Epithelial cell of proximal tubule (primary cell): ENCODE measurements at regions not wholly inside any gene's neighbourhood (a gene's known extent, or its start where the extent isn't known, plus 50 kb on each side); places are given as distances from the start of the nearest gene placed in this dataset.

Source experiments
- DNase-seq: peaks from one replicate; pipeline ENCODE4 v3.0.0-alpha.2; 2011; ENCODE audit warnings: low read depth
- H3K4me3 ChIP-seq: 2 replicates; pipeline ENCODE4 v1.5.1; 2011; ENCODE audit warnings: low read depth, mild to moderate bottlenecking, low read length
- CTCF ChIP-seq: conservative IDR thresholded peaks from 2 replicates; pipeline ENCODE4 v1.5.1; 2012; ENCODE audit warnings: low read depth, mild to moderate bottlenecking, low read length

GRCh38 chr2:181371782-181372645 is 85.2 kb upstream of the ITGA4 start:
- H3K4me3 ChIP-seq: no peak overlapping the region
- TF ChIP-seq CTCF: no peak
- DNase-seq: no peak

GRCh38 chr2:181372646-181373040 is 84.5 kb upstream of the ITGA4 start:
- DNase-seq: no peak
- no peak for TF ChIP-seq CTCF
- H3K4me3 ChIP-seq: no peak overlapping the region

DNA sequence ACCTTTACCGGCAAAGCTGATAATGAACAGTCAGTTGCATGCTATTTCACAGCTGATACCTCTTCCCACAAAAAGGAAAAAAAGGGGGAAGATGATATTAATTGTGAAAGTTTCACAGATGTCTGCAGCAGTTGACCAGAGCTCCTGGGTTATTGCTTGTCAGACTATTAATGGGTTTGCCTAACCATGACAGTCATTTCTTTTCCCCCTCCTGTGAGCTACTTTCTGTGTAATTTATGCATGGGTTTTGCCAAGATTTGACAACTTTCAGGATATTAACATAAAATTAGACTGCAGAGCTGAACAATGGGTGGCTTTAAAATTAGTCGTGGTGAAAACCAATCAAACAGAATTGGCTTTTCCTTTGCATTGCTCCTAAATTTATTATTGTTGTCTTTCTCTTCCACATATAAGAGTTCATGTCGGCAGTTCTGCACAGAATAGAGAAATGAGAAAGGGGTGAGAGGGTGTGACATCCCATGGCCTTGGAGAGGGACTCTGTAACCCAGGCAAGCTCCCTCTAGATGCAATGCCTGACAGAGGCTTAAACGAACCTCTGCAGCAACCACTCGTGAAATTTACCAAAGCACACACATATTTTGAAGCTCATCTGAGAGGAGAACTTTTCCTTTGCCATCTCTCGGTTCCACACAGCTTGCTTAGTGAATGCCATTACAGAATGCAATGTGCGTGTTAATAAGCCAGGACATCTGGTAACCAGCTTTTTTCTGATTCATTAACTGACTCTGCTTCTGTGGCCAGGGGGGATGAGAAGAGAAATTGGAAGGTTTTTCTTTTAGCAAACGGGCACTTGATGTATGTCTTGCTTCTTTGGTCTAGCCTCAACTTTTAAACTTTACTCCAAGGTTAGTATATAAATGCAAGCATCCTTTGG is 82.2 kb upstream of the ITGA4 start:
- no peak for TF ChIP-seq CTCF
- no peak overlapping the region for H3K4me3 ChIP-seq
- no peak for DNase-seq

GRCh38 chr2:181376442-181376841 is 80.7 kb upstream of the ITGA4 start:
- TF ChIP-seq CTCF: no peak
- DNase-seq: no peak

DNA sequence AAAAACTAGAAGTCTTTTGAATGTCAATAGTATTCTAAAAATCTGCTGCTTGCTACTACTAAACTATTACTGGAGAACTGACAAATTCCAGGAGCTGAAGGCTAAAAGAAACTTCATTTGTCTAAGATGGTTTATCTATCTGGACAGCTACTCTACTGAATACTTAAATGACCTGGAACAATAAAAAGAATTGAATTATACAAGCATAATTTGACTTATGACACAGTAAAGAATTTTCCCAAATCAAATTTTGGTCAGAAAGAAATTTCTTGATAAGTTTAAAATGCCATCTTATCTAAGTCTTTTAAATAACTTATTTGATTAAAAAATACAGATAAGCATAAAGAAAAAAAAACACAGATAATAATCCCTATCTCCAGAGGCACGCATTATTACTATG is 80.2 kb upstream of the ITGA4 start:
- no peak for TF ChIP-seq CTCF

More at GRCh38 chr2:181376442-181376841, 80.7 kb upstream of the ITGA4 start:
- no peak overlapping the region for H3K4me3 ChIP-seq

DNA sequence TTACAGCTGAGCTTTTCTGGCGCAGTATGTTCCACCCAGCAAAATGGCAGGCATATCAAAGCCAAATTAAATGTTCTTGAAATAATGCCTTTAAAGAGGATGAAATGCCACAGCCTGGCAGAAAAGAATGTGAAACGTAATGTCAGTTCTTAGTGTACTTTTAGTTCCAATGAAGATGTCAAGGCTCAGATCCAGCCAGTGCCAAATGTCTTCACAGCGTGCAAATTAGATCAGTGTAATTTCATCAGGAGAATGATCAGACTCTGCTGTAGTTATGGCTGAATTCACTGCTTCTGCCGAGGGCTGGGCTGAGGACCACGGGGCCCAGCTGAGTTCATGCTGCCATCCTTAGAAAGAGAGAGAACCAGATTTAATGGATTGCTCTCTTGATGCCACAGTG is 78.7 kb upstream of the ITGA4 start:
- DNase-seq: no peak
- TF ChIP-seq CTCF: no peak
- no peak overlapping the region for H3K4me3 ChIP-seq

More for the DNA sequence above, 80.2 kb upstream of the ITGA4 start:
- H3K4me3 ChIP-seq: no peak overlapping the region
- DNase-seq: no peak
